Glutamatergic neuron (in vitro differentiated cells): ENCODE measurements at regions not wholly inside any gene's neighbourhood (a gene's known extent, or its start where the extent isn't known, plus 50 kb on each side); places are given as distances from the start of the nearest gene placed in this dataset.

Experiments
- DNase-seq: peaks from one replicate; pipeline ENCODE4 v3.0.0; 2022
- H3K27ac Mint-ChIP-seq: one replicate; pipeline ENCODE4 v1.8.0; 2020; ENCODE audit warnings: mild to moderate bottlenecking, mixed read lengths, inconsistent platforms; ENCODE audit not compliant: unreplicated experiment
- H3K27me3 Mint-ChIP-seq: one replicate; pipeline ENCODE4 v1.8.0; 2020; ENCODE audit warnings: mild to moderate bottlenecking, moderate library complexity, mixed read lengths, inconsistent platforms; ENCODE audit not compliant: unreplicated experiment
- H3K36me3 Mint-ChIP-seq: one replicate; pipeline ENCODE4 v1.8.0; 2020; ENCODE audit warnings: mild to moderate bottlenecking, mixed read lengths, inconsistent platforms; ENCODE audit not compliant: unreplicated experiment
- H3K4me1 Mint-ChIP-seq: one replicate; pipeline ENCODE4 v1.8.0; 2020; ENCODE audit warnings: mild to moderate bottlenecking, low read depth, mixed read lengths, inconsistent platforms; ENCODE audit not compliant: unreplicated experiment
- H3K4me3 Mint-ChIP-seq: one replicate; pipeline ENCODE4 v1.8.0; 2020; ENCODE audit warnings: mild to moderate bottlenecking, mixed read lengths, inconsistent platforms; ENCODE audit not compliant: unreplicated experiment
- H3K9me3 Mint-ChIP-seq: one replicate; pipeline ENCODE4 v1.8.0; 2020; ENCODE audit warnings: mild to moderate bottlenecking, moderate library complexity, mixed read lengths, inconsistent platforms; ENCODE audit not compliant: unreplicated experiment
- CTCF ChIP-seq: fragments of 200-600 bp; sonication (generic); IDR thresholded peaks from one replicate; pipeline ENCODE4 v1.5.0; 2021; ENCODE audit not compliant: partially characterized antibody, unreplicated experiment

DNA sequence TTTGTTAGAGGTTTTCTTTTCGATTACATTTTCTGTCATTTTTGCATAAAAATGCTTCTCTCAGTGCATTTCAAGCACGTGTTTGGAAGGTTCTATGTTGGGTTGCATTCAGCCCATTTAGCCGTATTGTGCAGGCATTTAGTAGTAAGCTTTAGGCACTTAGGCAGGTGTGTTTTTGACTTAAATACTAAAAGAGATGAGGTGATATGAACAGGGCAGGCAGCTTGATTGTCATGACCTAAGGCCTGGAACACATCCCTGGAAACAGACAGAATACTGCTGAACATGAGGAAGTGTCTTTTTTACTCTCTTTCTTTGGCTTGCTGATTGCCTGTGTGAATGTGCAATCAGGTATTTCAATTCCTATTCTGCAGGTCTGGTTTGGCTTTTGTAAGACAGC lies 610.5 kb upstream of the MAN1A1 start:
- Mint-ChIP-seq H3K4me3 (no peak overlapping the region), H3K27ac (no peak overlapping the region), H3K4me1 (peaks cover 1% of the 10 kb centered on the region), H3K36me3 (no peaks in the 10 kb centered on the region), H3K27me3 (no peaks in the 10 kb centered on the region), H3K9me3 (no peaks in the 10 kb centered on the region)
- no peak for DNase-seq
- no peak for TF ChIP-seq CTCF

- Mint-ChIP-seq H3K36me3 (no peaks in the 10 kb centered on the region), H3K9me3 (no peaks in the 10 kb centered on the region), H3K27me3 (no peaks in the 10 kb centered on the region), H3K4me1 (peaks cover 1% of the 10 kb centered on the region), H3K4me3 (no peak overlapping the region), H3K27ac (no peak overlapping the region)
- no peak for TF ChIP-seq CTCF
- no peak for DNase-seq
Observed at GRCh38 chr6:119957195-119957594, 607.6 kb upstream of the MAN1A1 start.

GRCh38 chr6:119952696-119953095 lies 603.1 kb upstream of the MAN1A1 start:
- Mint-ChIP-seq H3K36me3 (no peaks in the 10 kb centered on the region), H3K9me3 (no peaks in the 10 kb centered on the region), H3K4me3 (no peak overlapping the region), H3K27me3 (no peaks in the 10 kb centered on the region), H3K4me1 (no peaks in the 10 kb centered on the region), H3K27ac (no peak overlapping the region)
- no peak for TF ChIP-seq CTCF
- DNase-seq, result no peak

GRCh38 chr6:119950681-119951080 lies 601.1 kb upstream of the MAN1A1 start:
- Mint-ChIP-seq H3K4me1 (no peaks in the 10 kb centered on the region), H3K9me3 (no peaks in the 10 kb centered on the region)
- no peak for DNase-seq

More at GRCh38 chr6:119950681-119951080, 601.1 kb upstream of the MAN1A1 start:
- no peak for TF ChIP-seq CTCF
- H3K27ac Mint-ChIP-seq, result no peak overlapping the region
- H3K4me3 Mint-ChIP-seq, result no peak overlapping the region
- H3K27me3 Mint-ChIP-seq, result no peaks in the 10 kb centered on the region
- no peaks in the 10 kb centered on the region for H3K36me3 Mint-ChIP-seq
